HL-60 (cell line): ENCODE measurements at regions not wholly inside any gene's neighbourhood (a gene's known extent, or its start where the extent isn't known, plus 50 kb on each side); places are given as distances from the start of the nearest gene placed in this dataset.

ENCODE experiments used
- CTCF ChIP-seq: IDR thresholded peaks from one replicate; pipeline ENCODE4 v1.5.1; 2011; ENCODE audit warnings: low read length, control low read depth, inconsistent platforms; ENCODE audit not compliant: insufficient read depth
- GABPA ChIP-seq: IDR thresholded peaks from 2 replicates; pipeline ENCODE4 v1.6.1; 2012; ENCODE audit warnings: low read depth
- REST ChIP-seq: IDR thresholded peaks from 2 replicates; pipeline ENCODE4 v1.6.1; 2012; ENCODE audit warnings: low read depth; ENCODE audit not compliant: insufficient replicate concordance

- no peak for TF ChIP-seq GABPA
- no peak for TF ChIP-seq CTCF
- TF ChIP-seq REST = no peak
Measured at GRCh38 chr4:20614816-20615215, 85.4 kb upstream of the PACRGL start.
